GM12875 (cell line): ENCODE measurements at regions not wholly inside any gene's neighbourhood (a gene's known extent, or its start where the extent isn't known, plus 50 kb on each side); places are given as distances from the start of the nearest gene placed in this dataset.

Source experiments
- H3K4me3 ChIP-seq: one replicate; pipeline ENCODE4 v1.5.1; 2011; ENCODE audit warnings: low read depth, low read length, control low read depth
- CTCF ChIP-seq: IDR thresholded peaks from 2 replicates; pipeline ENCODE4 v1.5.1; 2011; ENCODE audit warnings: low read depth, mild to moderate bottlenecking, control low read depth, inconsistent platforms, low read length, moderate library complexity, borderline replicate concordance; ENCODE audit not compliant: insufficient read depth

GRCh38 chr15:26179906-26180305, 316.8 kb upstream of the ATP10A start:
- H3K4me3 ChIP-seq: no peak overlapping the region
- TF ChIP-seq CTCF: no peak

- H3K4me3 ChIP-seq: no peak overlapping the region
- TF ChIP-seq CTCF: no peak
Observed at GRCh38 chr15:26178640-26179220, 315.6 kb upstream of the ATP10A start.

- TF ChIP-seq CTCF: no peak
- H3K4me3 ChIP-seq: no peak overlapping the region
Observed at GRCh38 chr15:26177816-26178215, 314.7 kb upstream of the ATP10A start.

- no peak for TF ChIP-seq CTCF
- no peak overlapping the region for H3K4me3 ChIP-seq
Observed at GRCh38 chr15:26176831-26177230, 313.7 kb upstream of the ATP10A start.

GRCh38 chr15:26171266-26171665, 308.1 kb upstream of the ATP10A start:
- no peak overlapping the region for H3K4me3 ChIP-seq
- TF ChIP-seq CTCF: no peak

GRCh38 chr15:26166429-26166828, 303.3 kb upstream of the ATP10A start:
- TF ChIP-seq CTCF: no peak
- H3K4me3 ChIP-seq: no peak overlapping the region

GRCh38 chr15:26165546-26165945, 302.4 kb upstream of the ATP10A start:
- no peak overlapping the region for H3K4me3 ChIP-seq
- TF ChIP-seq CTCF: no peak
